Motor neuron (in vitro differentiated cells): ENCODE measurements at regions not wholly inside any gene's neighbourhood (a gene's known extent, or its start where the extent isn't known, plus 50 kb on each side); places are given as distances from the start of the nearest gene placed in this dataset.
A peak's percentile ranks its signal among the peaks of the same experiment; 100 is the strongest.

Source experiments
- ATAC-seq, 8 experiments: fragments of 200-7000 bp; cut with Tn5 transposase; replicated peaks in 6 of 8; 2 replicates each; pipeline ENCODE4 v1.8.0; 2021; ENCODE audit warnings: mild to moderate bottlenecking in 8 of 8, moderate library complexity in 8 of 8
- H3K27ac ChIP-seq, 2 donors: fragments of 250-450 bp; sonication (Bioruptor Pico); 2 replicates each; pipeline ENCODE4 v1.9.0; 2021; ENCODE audit warnings: antibody characterized with exemption in 2 of 2, mild to moderate bottlenecking in 2 of 2, moderate library complexity in 1 of 2
- H3K4me1 ChIP-seq, 2 donors: fragments of 250-450 bp; sonication (Bioruptor Pico); replicated peaks in 1 of 2; 2 replicates each; pipeline ENCODE4 v1.6.1; 2021; ENCODE audit warnings: antibody characterized with exemption in 2 of 2, mild to moderate bottlenecking in 2 of 2, moderate library complexity in 1 of 2
- H3K4me3 ChIP-seq, 5 donors: fragments of 250-450 bp; sonication (Bioruptor Pico); 2 replicates each; pipeline ENCODE4 v1.9.0; 2021; ENCODE audit warnings: antibody characterized with exemption in 5 of 5, mild to moderate bottlenecking in 5 of 5, moderate library complexity in 4 of 5
- WGBS, 10 experiments: fragments of 450-650 bp; shearing (Covaris generic); methylation state at CpG; one replicate each; pipeline ENCODE4 v1.0.0; 2022; 5-methylcytosine and 5-hydroxymethylcytosine counted together
- in situ Hi-C, 9 experiments: fragments of 400-800 bp; cut with MboI; loops; one replicate each; pipeline ENCODE4 v1.15.0; 2021; ENCODE audit warnings: low sequenced_read_pairs in 9 of 9, low pct_unique_long_range_greater_than_20kb in 2 of 9; ENCODE audit not compliant: unreplicated experiment in 9 of 9

DNA sequence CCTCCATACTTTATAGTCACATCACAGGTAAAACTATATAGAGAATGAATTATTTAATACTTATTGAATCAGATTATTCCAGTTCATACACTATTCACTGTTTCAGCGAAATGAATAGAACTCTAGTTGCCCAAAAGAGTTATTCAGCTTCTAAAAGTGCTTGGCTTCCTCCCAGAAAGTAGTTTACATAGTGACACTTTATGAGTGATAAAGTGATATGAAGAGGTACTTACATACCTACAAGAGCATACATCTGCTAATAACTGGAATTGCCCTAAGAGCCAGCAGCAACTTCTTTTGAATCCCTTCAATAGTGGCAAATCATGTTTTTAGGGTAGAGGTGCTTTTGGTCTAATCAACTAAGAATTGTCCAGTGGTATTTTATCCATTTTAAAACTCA lies 635.1 kb upstream of the AGTR1 start:
- Histone ChIP-seq H3K4me1 (no peaks in the 10 kb centered on the region), H3K4me3 (no peak overlapping the region), H3K27ac (no peak overlapping the region)
- ATAC-seq, result no peak
- 67 to 100% (median 100%) methylated on average over 1 of the region's 1 CpG; no CpG with 5 or more reads in 2 of the 10 experiments for WGBS, 10 experiments
- in situ Hi-C loops, result no loop called here

DNA sequence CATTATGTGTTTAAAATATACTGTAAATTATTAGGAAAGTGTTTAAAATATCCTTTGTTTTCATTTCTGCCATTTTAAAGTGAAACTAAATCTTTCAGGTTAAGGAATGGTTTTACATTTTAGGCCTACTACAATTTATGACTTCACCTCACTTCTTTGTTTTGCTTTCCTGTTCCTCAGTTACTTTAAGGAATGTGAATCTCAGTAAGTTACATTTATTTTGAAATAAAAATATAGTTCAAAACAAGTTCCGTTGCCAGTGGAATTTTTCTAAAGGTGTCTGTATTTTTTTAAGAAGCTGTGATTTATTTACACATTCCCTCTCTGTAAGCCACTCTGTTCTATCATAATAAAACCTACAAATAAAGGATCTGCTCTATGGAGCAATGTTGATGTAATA lies 630.9 kb upstream of the AGTR1 start:
- Histone ChIP-seq H3K27ac (no peak overlapping the region), H3K4me1 (no peaks in the 10 kb centered on the region), H3K4me3 (no peak overlapping the region)
- no peak for ATAC-seq
- in situ Hi-C loops, result no loop called here
- 85 to 100% (median 93%) methylated on average over 1 of the region's 1 CpG; no CpG with 5 or more reads in 1 of the 10 experiments for WGBS, 10 experiments

DNA sequence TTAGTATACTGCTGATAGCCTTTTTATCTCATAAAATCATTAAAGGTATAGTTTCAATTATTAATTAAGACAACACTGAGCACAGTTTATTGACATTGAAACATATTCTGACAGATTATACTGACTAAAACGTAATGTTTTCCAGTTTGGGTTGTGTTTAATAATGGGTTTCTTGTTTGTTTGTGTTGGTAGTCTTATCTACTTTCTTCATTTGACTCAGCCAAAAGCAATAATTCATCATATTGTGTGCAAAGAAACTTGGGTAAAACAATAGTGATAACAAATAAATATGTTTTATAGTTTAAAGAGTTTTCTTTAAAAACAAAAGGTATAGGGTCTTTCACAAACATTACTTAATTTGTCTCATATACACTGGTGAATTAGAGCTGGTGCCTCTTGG lies 629.2 kb upstream of the AGTR1 start:
- no peaks in the 10 kb centered on the region for H3K4me1 ChIP-seq
- 60 to 100% (median 82%) methylated on average over 1 of the region's 1 CpG; no CpG with 5 or more reads in 2 of the 10 experiments for WGBS, 10 experiments
- H3K4me3 ChIP-seq, result no peak overlapping the region
- no peak overlapping the region for H3K27ac ChIP-seq
- in situ Hi-C loops, result no loop called here
- no peak for ATAC-seq

DNA sequence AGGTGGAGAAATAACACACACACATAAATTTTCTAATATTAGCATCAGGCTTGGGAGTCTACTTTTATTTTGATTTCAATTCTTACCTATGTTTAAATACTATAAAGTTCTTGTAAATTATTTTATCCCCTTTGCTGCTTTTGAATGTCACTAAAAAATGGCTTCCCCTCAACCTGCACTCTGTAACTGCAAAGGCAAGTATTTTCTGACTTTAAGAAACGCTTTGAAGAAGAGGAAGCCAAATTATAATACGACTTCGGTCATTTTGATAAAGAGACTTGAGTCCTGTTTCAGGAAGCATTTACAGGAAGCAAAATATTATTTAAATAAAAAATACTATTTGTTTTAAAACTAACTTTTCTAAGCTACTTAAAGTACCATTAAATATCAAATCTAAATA lies 627.7 kb upstream of the AGTR1 start:
- ATAC-seq, result no peak
- no peak overlapping the region for H3K4me3 ChIP-seq
- in situ Hi-C loops, result no loop called here
- whole genome bisulfite sequencing, 10 experiments, result 86 to 100% (median 95%) methylated on average over 2 to 3 of the region's 3 CpGs; no CpG with 5 or more reads in 1 of the 10 experiments
- H3K4me1 ChIP-seq, result peaks cover 0 to 7% of the 10 kb centered on the region in 2 donors
- H3K27ac ChIP-seq, result no peak overlapping the region

DNA sequence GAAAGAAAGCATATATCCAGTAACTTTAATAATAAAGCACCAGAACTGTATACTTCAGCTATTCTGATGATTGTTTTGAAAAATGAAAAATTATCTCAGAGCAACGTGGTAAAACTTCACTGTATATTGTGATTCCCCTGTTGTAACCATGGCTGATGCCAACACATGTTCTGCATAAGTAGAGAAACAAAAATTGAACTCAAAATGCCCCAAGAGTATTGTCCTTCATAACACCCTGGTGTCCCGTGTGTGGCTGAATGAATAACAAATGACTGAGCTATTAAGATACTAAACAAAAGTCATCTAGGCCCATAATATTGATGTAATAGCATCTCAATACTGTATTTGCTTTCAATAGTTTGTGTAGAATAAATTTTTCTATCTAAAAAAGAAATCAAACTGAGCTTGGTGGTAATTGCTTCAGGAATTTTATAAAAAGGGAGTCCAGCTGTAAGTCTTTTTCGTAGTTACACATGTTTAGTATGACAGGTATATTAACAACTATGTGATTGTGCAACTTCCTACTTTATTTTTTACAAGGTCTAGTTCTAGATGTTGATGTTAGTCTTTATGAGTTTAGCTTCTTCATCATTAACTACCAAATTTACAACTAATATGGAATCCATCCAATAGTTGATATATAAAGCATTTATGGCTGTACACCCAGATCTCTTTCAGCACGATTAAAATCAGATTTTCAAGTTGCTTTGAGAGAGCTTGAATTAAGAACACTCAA lies 623.8 kb upstream of the AGTR1 start:
- ATAC-seq, result no peak
- peaks cover 3 to 10% of the 10 kb centered on the region in 2 donors for H3K4me1 ChIP-seq
- no peak overlapping the region for H3K27ac ChIP-seq
- 67 to 100% (median 83%) methylated on average over 1 to 4 of the region's 4 CpGs; no CpG with 5 or more reads in 1 of the 10 experiments for WGBS, 10 experiments
- in situ Hi-C loops, result no loop called here
- no peak overlapping the region for H3K4me3 ChIP-seq

DNA sequence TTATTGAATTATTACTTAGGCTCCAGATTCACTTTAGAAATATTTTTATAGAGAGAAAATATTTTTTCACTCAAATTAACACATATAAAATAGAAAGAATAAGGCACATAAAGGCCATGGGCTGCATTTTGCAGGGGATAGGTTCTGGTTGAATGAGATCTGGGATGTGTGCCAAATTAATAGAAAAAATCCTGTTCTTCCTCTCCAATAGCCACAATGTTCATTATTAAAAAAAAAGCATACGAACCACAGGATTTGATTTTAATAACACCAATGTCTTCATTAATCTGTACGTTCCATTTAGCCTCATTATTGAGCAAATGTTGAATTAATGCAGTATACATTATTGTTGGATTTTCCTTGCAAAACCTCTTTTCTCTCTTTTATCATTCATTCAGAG lies 622.8 kb upstream of the AGTR1 start:
- Histone ChIP-seq H3K4me1 (peaks cover 3 to 10% of the 10 kb centered on the region in 2 donors), H3K27ac (no peak overlapping the region), H3K4me3 (no peak overlapping the region)
- WGBS, 10 experiments, result 40 to 100% (median 84%) methylated on average over 1 to 2 of the region's 2 CpGs
- in situ Hi-C loops, result loop anchor here in 1 of 9 experiments (25.0 kb wide), 1 partner anchor 663 kb away; the partner anchor contains the start of genes ZIC1 and ZIC4
- no peak for ATAC-seq

DNA sequence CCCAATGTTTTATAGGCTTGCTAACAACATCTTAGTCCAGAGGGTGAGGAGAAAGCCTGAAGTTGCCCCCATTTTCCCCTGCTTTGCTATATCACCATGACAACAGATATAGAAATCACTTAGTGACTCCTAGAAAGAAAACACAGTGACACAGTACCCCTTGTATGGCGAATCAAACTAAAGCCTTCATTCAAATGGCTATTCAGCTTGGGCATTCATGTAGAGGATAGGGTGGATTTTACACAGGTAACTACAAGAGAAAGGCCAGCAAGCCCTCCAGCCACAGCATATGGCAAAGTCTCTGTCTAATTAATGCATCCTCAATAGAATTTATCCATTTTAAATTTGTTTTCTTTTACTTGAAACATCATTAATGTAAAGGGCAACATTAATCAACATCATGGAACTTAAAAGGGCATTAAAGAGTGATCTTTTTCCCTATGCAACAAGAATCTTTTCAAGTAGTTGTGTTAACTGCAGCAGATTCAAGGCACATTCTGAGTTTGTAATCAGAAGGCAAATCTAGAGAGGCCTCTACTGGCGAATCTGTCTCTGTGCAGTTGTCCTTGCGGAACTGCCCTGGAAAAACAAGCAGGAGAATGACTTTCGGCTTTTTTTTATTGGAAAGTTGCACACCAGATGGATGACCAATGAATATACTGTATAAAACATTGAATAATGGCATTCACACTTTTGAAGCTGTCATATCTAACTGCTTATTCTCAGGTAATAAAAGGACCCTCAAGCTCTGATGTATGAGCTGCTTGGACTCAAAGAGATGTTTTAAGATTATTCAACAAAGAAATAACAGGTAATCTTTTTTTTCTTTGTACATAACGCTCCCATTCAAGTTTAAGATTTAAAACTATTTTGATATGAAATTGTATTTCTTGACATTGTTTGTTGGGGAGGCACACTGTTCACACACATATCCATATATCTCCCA lies 621.7 kb upstream of the AGTR1 start:
- WGBS, 10 experiments, result 7 to 90% (median 29%) methylated on average over 1 to 5 of the region's 5 CpGs
- Histone ChIP-seq H3K4me3 (no peak overlapping the region), H3K4me1 (peaks cover 3 to 10% of the 10 kb centered on the region in 2 donors), H3K27ac (no peak overlapping the region)
- in situ Hi-C loops, result loop anchor here in 1 of 9 experiments (25.0 kb wide), 1 partner anchor 664 kb away; the partner anchor contains the start of genes ZIC1 and ZIC4
- ATAC-seq, result peak; percentile 83 to 94 (median 90)

DNA sequence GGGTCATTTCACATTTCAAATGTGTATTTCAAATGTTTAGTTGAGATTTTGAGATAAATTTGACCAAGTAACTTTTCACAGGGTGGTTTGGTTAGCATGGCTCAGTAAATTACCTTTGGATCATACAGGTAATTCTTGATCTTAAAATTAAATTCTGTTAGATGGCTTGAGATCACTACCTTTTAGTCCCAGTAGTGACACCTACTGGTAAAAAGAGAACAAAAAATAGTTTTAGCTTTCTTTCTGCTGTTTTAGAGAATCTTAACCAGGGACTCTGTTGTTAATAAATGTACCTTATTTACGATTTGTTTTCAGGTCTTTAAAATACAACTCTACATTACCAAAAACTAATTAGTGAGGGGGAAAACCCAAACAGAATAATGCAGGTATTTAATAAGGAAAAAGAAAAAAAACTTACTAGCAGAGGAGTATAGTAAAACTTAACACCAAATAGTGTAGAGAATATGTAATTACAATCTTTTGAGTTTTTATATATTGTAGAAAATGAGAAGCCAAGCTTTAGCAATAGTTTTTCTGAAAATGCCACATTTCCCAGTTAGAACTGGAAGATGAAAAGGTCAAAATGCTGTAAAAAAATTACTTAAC lies 620.3 kb upstream of the AGTR1 start:
- in situ Hi-C loops, result loop anchor here in 1 of 9 experiments (25.0 kb wide), 1 partner anchor 665 kb away; the partner anchor contains the start of genes ZIC1 and ZIC4
- no peak for ATAC-seq
- Histone ChIP-seq H3K27ac (no peak overlapping the region), H3K4me1 (peaks cover 3 to 10% of the 10 kb centered on the region in 2 donors), H3K4me3 (no peak overlapping the region)
- 0% methylated on average over 1 of the region's 1 CpG; no CpG with 5 or more reads in 2 of the 10 experiments for WGBS, 10 experiments

DNA sequence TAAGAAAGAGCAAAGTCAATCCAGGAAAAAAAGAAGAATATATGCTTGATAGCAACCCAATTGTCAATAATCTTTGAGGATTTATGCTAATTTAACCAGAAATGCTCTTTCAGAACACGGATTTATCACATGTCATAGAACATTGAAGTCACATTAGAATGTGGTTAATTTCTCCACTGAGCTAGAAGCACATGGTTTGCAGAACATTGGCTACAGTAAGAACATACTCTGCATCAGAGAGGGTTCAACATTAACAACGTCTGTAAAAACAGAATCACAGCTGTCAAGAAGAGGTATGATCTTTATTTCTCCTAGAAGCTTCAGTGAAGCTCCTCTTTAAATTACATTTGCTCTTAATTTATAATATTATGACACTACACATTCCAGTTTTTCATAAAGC lies 619.7 kb upstream of the AGTR1 start:
- 20 to 90% (median 70%) methylated on average over 1 to 2 of the region's 2 CpGs; no CpG with 5 or more reads in 1 of the 10 experiments for WGBS, 10 experiments
- ATAC-seq, result no peak
- H3K4me3 ChIP-seq, result no peak overlapping the region
- H3K4me1 ChIP-seq, result peaks cover 3 to 10% of the 10 kb centered on the region in 2 donors
- in situ Hi-C loops, result loop anchor here in 1 of 9 experiments (25.0 kb wide), 1 partner anchor 666 kb away; the partner anchor contains the start of genes ZIC1 and ZIC4
- no peak overlapping the region for H3K27ac ChIP-seq

DNA sequence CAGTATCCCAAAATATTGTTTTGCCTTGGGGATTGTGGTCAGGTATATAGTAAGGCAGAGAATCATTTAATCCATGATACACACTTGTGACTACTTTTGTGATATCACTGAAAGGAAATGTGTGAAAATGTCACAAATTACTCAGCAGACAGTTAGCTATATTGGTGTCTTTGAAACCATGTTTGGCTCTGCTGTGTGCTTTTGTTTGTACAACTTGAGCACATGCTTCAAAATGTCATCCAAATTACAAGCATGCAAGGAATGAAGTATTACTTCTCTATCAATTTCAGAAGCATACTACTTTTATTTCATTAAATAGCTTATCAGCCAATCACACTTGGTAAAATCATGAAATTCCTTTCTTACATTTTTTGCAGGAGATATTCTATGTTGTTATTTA lies 619.0 kb upstream of the AGTR1 start:
- in situ Hi-C loops, result loop anchor here in 1 of 9 experiments (25.0 kb wide), 1 partner anchor 666 kb away; the partner anchor contains the start of genes ZIC1 and ZIC4
- Histone ChIP-seq H3K27ac (no peak overlapping the region), H3K4me3 (no peak overlapping the region), H3K4me1 (peaks cover 7 to 15% of the 10 kb centered on the region in 2 donors)
- ATAC-seq, result no peak

DNA sequence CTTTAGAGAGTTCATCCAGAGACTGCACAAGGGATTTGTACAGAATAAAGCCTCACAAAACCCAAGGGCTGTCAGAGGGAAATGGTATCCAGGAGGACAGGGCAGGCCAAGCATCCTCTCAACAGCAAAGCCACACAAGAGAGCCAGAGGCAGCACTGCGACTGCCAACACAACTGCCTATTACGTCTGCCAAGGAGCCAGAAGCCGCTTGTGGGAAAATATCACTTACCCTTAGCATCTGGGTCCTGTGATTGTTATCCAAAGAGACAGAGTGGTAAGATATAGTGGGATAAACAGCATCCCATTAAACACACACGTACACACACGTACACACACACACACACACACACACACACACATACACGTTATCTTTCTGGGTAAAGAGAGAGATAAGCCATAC lies 618.3 kb upstream of the AGTR1 start:
- Histone ChIP-seq H3K4me3 (no peak overlapping the region), H3K27ac (no peak overlapping the region), H3K4me1 (peaks cover 9 to 21% of the 10 kb centered on the region in 2 donors)
- peak in 1 of 8 experiments; percentile 43 for ATAC-seq
- in situ Hi-C loops, result loop anchor here in 1 of 9 experiments (25.0 kb wide), 1 partner anchor 667 kb away; the partner anchor contains the start of genes ZIC1 and ZIC4
- WGBS, 10 experiments, result 74 to 100% (median 80%) methylated on average over 1 to 5 of the region's 6 CpGs; no CpG with 5 or more reads in 5 of the 10 experiments

DNA sequence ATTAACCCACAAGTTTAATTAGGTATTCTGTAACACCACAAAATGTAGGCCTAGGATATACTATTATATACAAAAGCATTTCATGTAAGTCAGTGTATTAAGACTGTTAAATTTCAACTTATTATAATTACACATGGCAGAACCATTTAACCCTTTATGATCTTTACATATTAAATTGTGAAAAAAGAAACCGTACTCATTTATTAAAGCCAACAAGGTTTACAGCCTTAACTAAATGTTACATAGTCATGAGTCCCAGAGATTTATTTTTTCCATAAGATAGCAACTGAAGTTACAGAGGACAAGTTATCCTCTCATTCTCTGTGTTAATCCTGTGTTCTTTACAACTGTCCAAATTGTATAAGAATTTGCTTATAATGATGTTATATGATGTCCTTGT lies 615.8 kb upstream of the AGTR1 start:
- Histone ChIP-seq H3K4me1 (peaks cover 6 to 14% of the 10 kb centered on the region in 2 donors), H3K4me3 (no peak overlapping the region), H3K27ac (no peak overlapping the region)
- WGBS, 10 experiments, result 78 to 100% (median 100%) methylated on average over 1 of the region's 1 CpG; no CpG with 5 or more reads in 1 of the 10 experiments
- in situ Hi-C loops, result loop anchor here in 1 of 9 experiments (25.0 kb wide), 1 partner anchor 670 kb away; the partner anchor contains the start of genes ZIC1 and ZIC4
- no peak for ATAC-seq
